HUES48 (cell line): ENCODE measurements at regions not wholly inside any gene's neighbourhood (a gene's known extent, or its start where the extent isn't known, plus 50 kb on each side); places are given as distances from the start of the nearest gene placed in this dataset.

ENCODE experiments used
- H3K27ac ChIP-seq: one replicate; pipeline ENCODE4 v1.7.0; 2013; ENCODE audit warnings: low read depth, low read length, inconsistent platforms
- H3K27me3 ChIP-seq: 2 replicates; pipeline ENCODE4 v1.6.1; 2013; ENCODE audit warnings: mild to moderate bottlenecking, low read length; ENCODE audit not compliant: control insufficient read depth, insufficient read depth
- H3K36me3 ChIP-seq: 2 replicates; pipeline ENCODE4 v1.6.1; 2013; ENCODE audit warnings: low read length; ENCODE audit not compliant: control insufficient read depth, insufficient read depth
- H3K4me1 ChIP-seq: 2 replicates; pipeline ENCODE4 v1.6.1; 2013; ENCODE audit warnings: mild to moderate bottlenecking, low read length; ENCODE audit not compliant: control insufficient read depth, insufficient read depth
- H3K4me3 ChIP-seq: 2 replicates; pipeline ENCODE4 v1.5.1; 2013; ENCODE audit warnings: mild to moderate bottlenecking, low read depth, low read length
- H3K9ac ChIP-seq: 2 replicates; pipeline ENCODE4 v1.6.1; 2013; ENCODE audit warnings: mild to moderate bottlenecking, low read depth, low read length, moderate library complexity
- H3K9me3 ChIP-seq: 2 replicates; pipeline ENCODE4 v1.6.1; 2013; ENCODE audit warnings: low read length; ENCODE audit not compliant: control insufficient read depth, insufficient read depth

DNA sequence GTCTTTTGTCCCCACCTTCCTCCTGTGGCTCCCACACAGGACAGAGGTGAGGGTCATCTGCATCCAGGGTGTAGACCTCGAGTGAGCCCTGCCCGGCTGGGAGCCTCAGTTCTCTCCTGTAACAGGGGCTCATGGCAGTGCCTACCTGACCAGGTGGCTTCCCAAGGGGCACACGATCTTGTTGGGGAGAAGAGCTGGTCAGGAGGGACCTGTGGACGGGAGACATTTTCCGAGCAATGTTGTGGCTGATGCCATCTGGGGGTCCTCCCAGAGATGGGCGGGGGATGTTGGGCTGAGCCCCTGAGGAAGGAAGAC is 51.9 kb downstream of the CEBPB start:
- H3K36me3 ChIP-seq = no peaks in the 10 kb centered on the region
- H3K4me1 ChIP-seq = no peaks in the 10 kb centered on the region
- H3K9ac ChIP-seq = no peak overlapping the region
- no peak overlapping the region for H3K4me3 ChIP-seq
- H3K9me3 ChIP-seq = no peaks in the 10 kb centered on the region
- no peaks in the 10 kb centered on the region for H3K27me3 ChIP-seq
- H3K27ac ChIP-seq = no peak overlapping the region

DNA sequence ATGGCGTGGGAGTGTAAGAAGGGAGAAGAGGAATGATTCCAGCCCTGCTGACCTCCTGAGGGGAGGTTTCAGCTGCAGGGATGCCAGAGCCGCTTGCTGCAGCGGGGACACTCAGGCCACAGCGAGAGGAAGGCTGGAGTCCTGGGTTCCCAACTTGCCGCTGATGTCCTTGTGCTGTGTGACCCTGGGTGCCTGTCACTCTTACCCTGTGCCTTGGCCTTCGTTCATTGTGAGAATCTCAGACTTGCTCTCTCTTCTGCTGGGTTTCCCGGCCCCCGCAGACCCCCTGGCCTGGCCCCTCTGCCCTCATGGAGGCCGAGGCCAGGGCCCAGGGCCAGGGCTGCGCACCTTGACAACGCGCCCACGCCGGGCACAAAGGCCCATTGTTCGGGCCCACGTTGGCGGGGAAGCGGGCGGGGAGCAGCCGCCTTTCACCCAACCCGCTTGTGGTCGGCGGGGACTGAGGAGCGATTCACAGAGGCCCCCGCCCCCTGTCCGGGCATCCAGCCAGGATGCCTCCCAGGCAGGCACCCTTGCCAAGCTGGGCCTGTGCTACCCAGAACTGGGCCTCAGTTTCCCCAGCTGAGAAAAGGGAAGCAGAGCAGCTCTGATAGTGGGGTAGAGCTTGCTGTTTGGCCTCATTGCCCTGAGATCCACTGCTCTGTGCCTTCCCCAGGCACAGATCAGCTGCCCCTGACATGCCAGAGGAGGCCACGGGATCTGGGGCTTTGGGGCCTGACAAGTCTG is 52.4 kb downstream of the CEBPB start:
- no peaks in the 10 kb centered on the region for H3K4me1 ChIP-seq
- no peaks in the 10 kb centered on the region for H3K9me3 ChIP-seq
- no peak overlapping the region for H3K27ac ChIP-seq
- H3K36me3 ChIP-seq = no peaks in the 10 kb centered on the region
- no peak overlapping the region for H3K9ac ChIP-seq
- no peak overlapping the region for H3K4me3 ChIP-seq
- no peaks in the 10 kb centered on the region for H3K27me3 ChIP-seq

DNA sequence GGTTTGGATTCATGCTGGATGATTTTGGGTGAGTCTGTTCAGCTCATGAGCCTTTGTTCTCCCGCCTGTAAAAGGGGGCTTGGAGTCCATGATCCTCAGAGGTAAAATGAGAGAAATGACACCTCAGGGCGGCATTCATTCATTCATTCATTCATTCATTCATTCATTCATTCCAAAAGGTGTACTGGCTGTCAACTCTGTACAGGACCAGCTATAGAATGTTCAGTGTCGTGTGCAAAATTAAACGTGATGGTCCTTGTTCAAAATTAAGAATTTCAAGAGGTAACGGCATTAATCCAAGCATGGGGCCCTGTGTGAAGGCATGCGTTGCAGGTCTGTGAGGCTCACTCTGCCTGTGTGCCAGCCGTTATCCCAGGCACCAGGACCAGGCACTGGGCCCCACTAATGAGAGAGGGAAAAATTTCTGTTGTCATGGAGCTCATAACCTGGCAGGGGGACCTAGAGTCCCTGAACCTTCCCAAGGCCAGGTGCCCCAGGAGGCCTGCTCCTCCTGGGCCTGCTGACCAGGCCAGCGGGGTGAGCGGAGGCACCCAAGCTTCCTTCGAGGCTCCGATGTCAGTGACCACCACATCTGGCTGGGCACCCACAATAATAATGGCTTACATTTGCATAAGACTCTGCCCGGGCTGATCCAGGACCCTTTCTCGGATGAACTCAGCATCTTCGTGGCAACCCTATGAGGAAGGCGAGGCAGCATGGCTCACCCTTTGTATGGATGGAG is 53.2 kb downstream of the CEBPB start:
- Histone ChIP-seq H3K27me3 (no peaks in the 10 kb centered on the region), H3K4me3 (no peak overlapping the region), H3K4me1 (no peaks in the 10 kb centered on the region), H3K27ac (no peak overlapping the region), H3K9me3 (no peaks in the 10 kb centered on the region), H3K36me3 (no peaks in the 10 kb centered on the region), H3K9ac (no peak overlapping the region)

DNA sequence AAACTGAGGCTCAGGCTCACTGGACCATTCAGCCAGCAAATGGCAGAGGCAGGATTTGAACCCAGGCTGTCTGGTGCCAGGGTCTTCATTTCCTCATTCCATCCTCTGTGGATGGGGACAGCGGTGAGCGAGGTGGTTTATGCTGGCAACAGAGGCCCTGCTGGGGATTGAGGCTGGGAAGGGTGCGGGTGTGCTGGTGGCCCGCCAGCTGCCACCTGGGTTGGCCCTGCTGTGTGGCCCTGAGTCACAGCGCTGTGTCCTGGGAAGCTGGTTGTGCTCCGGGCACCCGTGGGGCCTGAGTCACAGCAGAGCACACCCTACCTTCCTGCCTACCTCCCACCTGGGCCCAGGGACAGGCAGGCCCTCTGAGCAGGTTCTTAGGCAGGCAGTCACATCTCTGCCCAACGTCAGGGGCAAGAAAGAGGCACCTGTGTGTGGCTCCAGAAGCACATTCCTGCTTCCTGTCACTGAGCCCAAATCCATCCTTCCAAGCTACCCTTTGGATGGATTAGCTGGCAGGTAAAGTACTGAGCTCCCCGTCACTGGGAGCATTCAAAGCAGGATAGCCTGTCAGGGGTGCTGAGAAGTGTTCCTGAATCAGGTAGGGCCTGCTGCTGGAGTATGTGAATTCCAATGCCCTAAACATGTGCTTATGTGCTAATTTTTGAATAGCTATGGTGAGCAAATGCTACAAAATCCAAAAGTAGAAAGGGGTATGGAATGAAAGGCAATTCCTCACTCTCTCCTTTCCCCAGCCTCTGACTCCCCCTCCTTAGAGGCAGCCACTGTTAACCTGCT is 53.9 kb downstream of the CEBPB start:
- Histone ChIP-seq H3K27ac (no peak overlapping the region), H3K9ac (no peak overlapping the region), H3K4me1 (no peaks in the 10 kb centered on the region), H3K36me3 (no peaks in the 10 kb centered on the region), H3K4me3 (no peak overlapping the region), H3K9me3 (no peaks in the 10 kb centered on the region), H3K27me3 (no peaks in the 10 kb centered on the region)

- no peak overlapping the region for H3K9ac ChIP-seq
- no peaks in the 10 kb centered on the region for H3K9me3 ChIP-seq
- no peaks in the 10 kb centered on the region for H3K27me3 ChIP-seq
- H3K4me1 ChIP-seq = no peaks in the 10 kb centered on the region
- H3K27ac ChIP-seq = no peak overlapping the region
- H3K4me3 ChIP-seq = no peak overlapping the region
- no peaks in the 10 kb centered on the region for H3K36me3 ChIP-seq
Measured at GRCh38 chr20:50245498-50246366, 55.1 kb downstream of the CEBPB start.

GRCh38 chr20:50246367-50247195 is 56.0 kb downstream of the CEBPB start:
- Histone ChIP-seq H3K9me3 (no peaks in the 10 kb centered on the region), H3K27ac (no peak overlapping the region), H3K4me3 (no peak overlapping the region), H3K4me1 (no peaks in the 10 kb centered on the region), H3K27me3 (no peaks in the 10 kb centered on the region), H3K9ac (no peak overlapping the region), H3K36me3 (no peaks in the 10 kb centered on the region)

DNA sequence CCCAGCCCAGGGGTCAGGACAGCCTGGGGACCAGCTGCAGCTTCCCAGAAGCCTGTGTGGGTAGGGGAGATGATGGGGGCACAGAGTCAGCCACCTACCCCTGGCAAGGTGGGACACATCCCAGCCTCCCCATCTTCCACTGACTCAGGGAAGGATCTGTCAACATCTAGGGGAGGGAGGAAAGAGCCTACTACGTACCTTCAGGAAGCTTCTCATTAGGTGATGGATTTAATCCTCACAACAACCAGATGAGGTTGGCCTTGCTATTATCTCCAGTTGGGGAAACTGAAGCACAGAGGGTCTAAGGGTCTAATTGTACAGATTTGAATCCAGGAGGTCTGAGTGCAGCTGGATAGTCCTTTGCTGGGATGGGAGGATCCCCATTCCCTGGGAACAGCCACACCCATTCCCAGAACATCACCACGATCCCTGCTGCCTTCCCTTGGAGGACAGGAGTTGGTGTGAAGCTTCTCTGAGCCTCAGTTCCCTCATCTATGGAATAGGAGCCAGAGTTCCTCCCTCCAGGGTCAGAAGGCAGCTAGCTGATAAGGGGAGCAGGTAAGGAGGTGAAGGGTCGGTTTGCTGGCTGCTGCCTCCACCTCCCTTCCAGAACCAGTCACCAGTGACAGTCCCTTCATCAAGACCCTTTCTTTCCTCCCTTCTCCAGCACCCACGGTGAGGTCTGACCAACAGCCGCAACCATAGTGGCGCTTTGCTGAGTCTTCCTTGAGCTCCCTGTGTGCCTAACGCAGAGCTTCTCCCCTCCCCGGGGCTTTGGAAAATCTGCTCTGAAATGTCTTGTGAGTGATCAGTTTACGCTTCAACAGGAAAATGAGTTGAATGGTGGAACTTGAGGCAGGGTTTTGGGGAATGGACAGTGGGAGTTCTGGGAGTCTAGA is 56.8 kb downstream of the CEBPB start:
- Histone ChIP-seq H3K36me3 (no peaks in the 10 kb centered on the region), H3K4me3 (no peak overlapping the region), H3K4me1 (no peaks in the 10 kb centered on the region), H3K9me3 (no peaks in the 10 kb centered on the region), H3K27ac (no peak overlapping the region), H3K27me3 (no peaks in the 10 kb centered on the region), H3K9ac (no peak overlapping the region)

- H3K27ac ChIP-seq = no peak overlapping the region
- no peaks in the 10 kb centered on the region for H3K27me3 ChIP-seq
- no peaks in the 10 kb centered on the region for H3K4me1 ChIP-seq
- no peak overlapping the region for H3K9ac ChIP-seq
- H3K9me3 ChIP-seq = no peaks in the 10 kb centered on the region
- no peaks in the 10 kb centered on the region for H3K36me3 ChIP-seq
- no peak overlapping the region for H3K4me3 ChIP-seq
Measured at GRCh38 chr20:50248104-50248641, 57.5 kb downstream of the CEBPB start.
